Loucy (cell line): ENCODE measurements at regions not wholly inside any gene's neighbourhood (a gene's known extent, or its start where the extent isn't known, plus 50 kb on each side); places are given as distances from the start of the nearest gene placed in this dataset.

ENCODE experiments used
- H2AFZ ChIP-seq: fragments of 200-600 bp; sonication (generic); 2 replicates; pipeline ENCODE4 v1.6.0; 2016; ENCODE audit warnings: antibody characterized with exemption, mild to moderate bottlenecking, low read length, moderate library complexity
- H3F3A ChIP-seq: fragments of 200-600 bp; 2 replicates; pipeline ENCODE4 v1.6.0; 2016; ENCODE audit warnings: antibody characterized with exemption, low read depth, mild to moderate bottlenecking
- H3K27me3 ChIP-seq: fragments of 200-600 bp; sonication (generic); 2 replicates; pipeline ENCODE4 v1.6.1; 2014; ENCODE audit warnings: low read length, mild to moderate bottlenecking; ENCODE audit not compliant: insufficient read depth, poor library complexity, severe bottlenecking
- H3K36me3 ChIP-seq: fragments of 200-600 bp; sonication (generic); 2 replicates; pipeline ENCODE4 v1.6.1; 2016; ENCODE audit warnings: low read length; ENCODE audit not compliant: insufficient read depth
- H3K4me1 ChIP-seq: fragments of 200-600 bp; sonication (generic); 2 replicates; pipeline ENCODE4 v1.5.1; 2014; ENCODE audit warnings: low read length, mild to moderate bottlenecking; ENCODE audit not compliant: insufficient read depth, poor library complexity, severe bottlenecking
- H3K4me2 ChIP-seq: fragments of 200-600 bp; sonication (generic); 2 replicates; pipeline ENCODE4 v1.6.0; 2014; ENCODE audit warnings: antibody characterized with exemption, low read length, low read depth, mild to moderate bottlenecking; ENCODE audit not compliant: poor library complexity, severe bottlenecking
- H3K4me3 ChIP-seq: fragments of 200-600 bp; sonication (generic); 2 replicates; pipeline ENCODE4 v1.5.1; 2014; ENCODE audit warnings: low read length, mild to moderate bottlenecking, mixed read lengths; ENCODE audit not compliant: poor library complexity, severe bottlenecking
- H3K79me2 ChIP-seq: fragments of 200-600 bp; sonication (generic); 2 replicates; pipeline ENCODE4 v1.6.1; 2014; ENCODE audit warnings: low read length; ENCODE audit not compliant: insufficient read depth
- H3K9ac ChIP-seq: fragments of 200-600 bp; sonication (generic); 2 replicates; pipeline ENCODE4 v1.6.0; 2014; ENCODE audit warnings: mild to moderate bottlenecking, low read depth, low read length, moderate library complexity; ENCODE audit not compliant: poor library complexity, severe bottlenecking
- H3K9me2 ChIP-seq: fragments of 200-600 bp; sonication (generic); replicated peaks from 2 replicates; pipeline ENCODE4 v1.6.1; 2016; ENCODE audit warnings: low read depth, low read length, mixed read lengths
- H3K9me3 ChIP-seq: fragments of 200-600 bp; sonication (generic); 2 replicates; pipeline ENCODE4 v1.6.1; 2014; ENCODE audit warnings: mild to moderate bottlenecking, antibody characterized with exemption, low read length, low read depth; ENCODE audit not compliant: insufficient read depth
- H4K20me1 ChIP-seq: fragments of 200-600 bp; sonication (generic); 2 replicates; pipeline ENCODE4 v1.6.0; 2014; ENCODE audit warnings: antibody characterized with exemption, low read length, mild to moderate bottlenecking; ENCODE audit not compliant: insufficient read depth, poor library complexity, severe bottlenecking
- EZH2phosphoT487 ChIP-seq: fragments of 200-600 bp; IDR thresholded peaks from 2 replicates; pipeline ENCODE4 v1.6.1; 2018; ENCODE audit warnings: antibody characterized with exemption, mild to moderate bottlenecking, moderate library complexity, borderline replicate concordance
- TF ChIP-seq, protein P1 (sequence below): fragments of 200-600 bp; sonication (generic); conservative IDR thresholded peaks from 2 replicates; pipeline ENCODE4 v1.5.1; 2014; ENCODE audit warnings: mild to moderate bottlenecking, antibody characterized with exemption, low read length

DNA sequence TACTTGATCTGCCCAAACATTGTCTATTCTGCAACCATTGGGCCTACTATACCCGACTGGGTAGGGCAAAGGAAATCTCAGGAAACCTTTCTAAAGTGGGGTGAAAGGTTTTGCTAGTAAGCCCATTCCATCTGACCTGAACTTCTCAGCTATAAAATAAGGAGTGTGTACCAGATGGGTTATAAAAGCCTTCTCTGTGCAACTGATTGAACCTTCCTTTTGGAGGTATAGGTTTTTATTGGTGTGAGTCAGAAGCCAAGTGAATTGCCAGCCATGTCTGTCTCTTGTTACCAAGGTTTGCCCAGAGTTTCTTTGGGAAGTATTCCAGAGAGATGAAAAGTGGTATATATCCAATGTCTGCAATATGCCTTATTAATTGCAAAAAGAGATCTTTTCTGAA, 1271.0 kb upstream of the WWC1 start:
- no peaks in the 10 kb centered on the region for H3K27me3 ChIP-seq
- no peaks in the 10 kb centered on the region for H3K4me1 ChIP-seq
- H4K20me1 ChIP-seq = no peaks in the 10 kb centered on the region
- no peak for TF ChIP-seq EZH2phosphoT487
- TF ChIP-seq, protein P1, sequence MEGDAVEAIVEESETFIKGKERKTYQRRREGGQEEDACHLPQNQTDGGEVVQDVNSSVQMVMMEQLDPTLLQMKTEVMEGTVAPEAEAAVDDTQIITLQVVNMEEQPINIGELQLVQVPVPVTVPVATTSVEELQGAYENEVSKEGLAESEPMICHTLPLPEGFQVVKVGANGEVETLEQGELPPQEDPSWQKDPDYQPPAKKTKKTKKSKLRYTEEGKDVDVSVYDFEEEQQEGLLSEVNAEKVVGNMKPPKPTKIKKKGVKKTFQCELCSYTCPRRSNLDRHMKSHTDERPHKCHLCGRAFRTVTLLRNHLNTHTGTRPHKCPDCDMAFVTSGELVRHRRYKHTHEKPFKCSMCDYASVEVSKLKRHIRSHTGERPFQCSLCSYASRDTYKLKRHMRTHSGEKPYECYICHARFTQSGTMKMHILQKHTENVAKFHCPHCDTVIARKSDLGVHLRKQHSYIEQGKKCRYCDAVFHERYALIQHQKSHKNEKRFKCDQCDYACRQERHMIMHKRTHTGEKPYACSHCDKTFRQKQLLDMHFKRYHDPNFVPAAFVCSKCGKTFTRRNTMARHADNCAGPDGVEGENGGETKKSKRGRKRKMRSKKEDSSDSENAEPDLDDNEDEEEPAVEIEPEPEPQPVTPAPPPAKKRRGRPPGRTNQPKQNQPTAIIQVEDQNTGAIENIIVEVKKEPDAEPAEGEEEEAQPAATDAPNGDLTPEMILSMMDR = no peak
- H3K9ac ChIP-seq = no peak overlapping the region
- no peaks in the 10 kb centered on the region for H3F3A ChIP-seq
- no peak overlapping the region for H3K4me2 ChIP-seq
- no peak overlapping the region for H2AFZ ChIP-seq
- H3K36me3 ChIP-seq = no peaks in the 10 kb centered on the region
- H3K9me3 ChIP-seq = no peaks in the 10 kb centered on the region
- no peaks in the 10 kb centered on the region for H3K79me2 ChIP-seq
- H3K9me2 ChIP-seq = no peaks in the 10 kb centered on the region
- H3K4me3 ChIP-seq = no peak overlapping the region

DNA sequence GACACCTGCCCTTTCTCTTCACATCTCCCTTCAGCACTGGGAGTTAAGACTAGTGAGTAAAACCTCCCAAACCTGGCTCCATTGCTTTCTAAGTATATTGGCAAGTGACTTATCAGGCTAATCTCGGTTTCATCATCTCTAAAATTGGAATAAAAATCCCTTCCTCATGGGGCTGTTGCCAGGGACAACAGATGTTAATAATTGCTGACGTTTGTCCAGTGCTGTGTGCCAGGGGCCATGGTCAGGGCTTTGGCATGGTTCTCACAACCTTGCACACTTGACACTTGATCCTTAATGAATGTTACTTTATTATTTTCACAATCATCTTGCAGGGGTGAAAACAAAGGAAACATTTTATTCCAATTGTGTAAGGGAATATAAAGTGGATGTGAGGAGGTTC, 1262.0 kb upstream of the WWC1 start:
- H2AFZ ChIP-seq = no peak overlapping the region
- H3F3A ChIP-seq = no peaks in the 10 kb centered on the region
- H4K20me1 ChIP-seq = no peaks in the 10 kb centered on the region
- H3K9ac ChIP-seq = no peak overlapping the region
- no peaks in the 10 kb centered on the region for H3K4me1 ChIP-seq
- no peaks in the 10 kb centered on the region for H3K36me3 ChIP-seq
- H3K9me2 ChIP-seq = no peaks in the 10 kb centered on the region
- H3K4me3 ChIP-seq = no peak overlapping the region
- H3K4me2 ChIP-seq = no peak overlapping the region
- TF ChIP-seq, protein P1 = no peak
- no peak for TF ChIP-seq EZH2phosphoT487
- H3K9me3 ChIP-seq = no peaks in the 10 kb centered on the region
- no peaks in the 10 kb centered on the region for H3K79me2 ChIP-seq
- H3K27me3 ChIP-seq = no peaks in the 10 kb centered on the region

DNA sequence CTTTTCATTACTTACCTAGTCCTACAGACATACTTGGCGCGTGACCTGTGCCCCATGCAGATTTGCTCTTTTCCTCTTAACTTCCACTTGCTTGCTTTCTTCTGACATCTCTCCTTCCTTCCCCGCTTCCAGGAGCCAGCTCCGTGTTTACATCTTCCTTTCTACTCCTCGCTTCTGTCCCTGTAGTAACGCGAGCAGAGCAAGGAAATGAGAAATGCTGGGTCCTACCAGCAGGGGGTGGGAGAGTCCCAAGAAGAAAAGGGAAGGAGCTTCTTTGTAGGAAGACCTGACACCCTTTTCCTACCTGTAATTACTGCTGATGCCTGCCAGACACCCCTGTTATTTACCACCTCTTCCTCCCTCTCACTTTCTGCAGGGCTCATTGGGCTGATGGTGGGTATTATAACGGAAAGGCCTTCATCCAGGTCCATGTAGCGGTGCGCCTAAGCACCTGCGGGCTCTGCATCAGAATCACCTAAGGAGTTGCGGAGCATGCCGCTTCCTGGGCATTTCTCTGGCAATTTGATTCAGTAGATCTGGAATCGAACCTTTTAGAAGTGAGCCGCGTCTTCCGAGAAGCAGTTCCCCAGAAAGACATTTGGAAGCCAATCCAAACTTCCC, 1260.8 kb upstream of the WWC1 start:
- Histone ChIP-seq H3K9ac (no peak overlapping the region), H3K36me3 (no peaks in the 10 kb centered on the region), H2AFZ (no peak overlapping the region), H3K9me3 (no peaks in the 10 kb centered on the region), H3K79me2 (no peaks in the 10 kb centered on the region), H3K4me1 (no peaks in the 10 kb centered on the region), H3K4me3 (no peak overlapping the region), H3K9me2 (no peaks in the 10 kb centered on the region), H3F3A (no peaks in the 10 kb centered on the region), H4K20me1 (no peaks in the 10 kb centered on the region), H3K27me3 (no peaks in the 10 kb centered on the region), H3K4me2 (no peak overlapping the region)
- TF ChIP-seq, protein P1 = peak; percentile 30
- TF ChIP-seq EZH2phosphoT487 = no peak
